ENCODE measurements at regions not wholly inside any gene's neighbourhood (a gene's known extent, or its start where the extent isn't known, plus 50 kb on each side); places are given as distances from the start of the nearest gene placed in this dataset.

DNA sequence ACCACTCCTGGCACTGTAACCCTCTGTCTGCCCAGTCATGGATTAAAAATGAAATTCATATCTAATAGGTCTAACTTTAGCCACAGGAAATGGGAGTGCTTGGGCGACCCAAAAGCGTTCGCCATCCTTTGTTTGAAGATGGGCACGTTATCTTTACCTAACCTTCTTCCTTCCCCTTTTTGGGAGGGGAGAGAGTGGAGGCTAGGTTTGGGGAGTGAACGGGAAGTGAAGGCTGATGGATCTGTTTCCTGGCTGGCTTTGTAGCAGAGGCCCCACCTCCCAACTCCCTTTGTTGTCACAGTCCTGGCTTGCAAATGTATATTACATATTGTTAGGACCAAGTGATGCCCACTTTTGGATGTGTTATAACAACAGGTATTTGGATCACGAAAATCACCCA is 98.1 kb upstream of the ARHGEF3 start:
- TF ChIP-seq CTCF (IDR thresholded peaks at IDR 0.05): no peak
- TF ChIP-seq POLR2AphosphoS5 (IDR thresholded peaks at IDR 0.05): no peak

Data from prostate gland (tissue), 2 donors.